NCI-H1105 (cell line): ENCODE measurements at regions not wholly inside any gene's neighbourhood (a gene's known extent, or its start where the extent isn't known, plus 50 kb on each side); places are given as distances from the start of the nearest gene placed in this dataset.
"Not testable (repeated sequence)": the region's sequence is repeated elsewhere in the genome, so short reads cannot be mapped to it uniquely, and the experiment has no call there.

Experiments
- DNase-seq: peaks from one replicate; lab custom pipeline; 2025; lab: John Stamatoyannopoulos, UW

DNA sequence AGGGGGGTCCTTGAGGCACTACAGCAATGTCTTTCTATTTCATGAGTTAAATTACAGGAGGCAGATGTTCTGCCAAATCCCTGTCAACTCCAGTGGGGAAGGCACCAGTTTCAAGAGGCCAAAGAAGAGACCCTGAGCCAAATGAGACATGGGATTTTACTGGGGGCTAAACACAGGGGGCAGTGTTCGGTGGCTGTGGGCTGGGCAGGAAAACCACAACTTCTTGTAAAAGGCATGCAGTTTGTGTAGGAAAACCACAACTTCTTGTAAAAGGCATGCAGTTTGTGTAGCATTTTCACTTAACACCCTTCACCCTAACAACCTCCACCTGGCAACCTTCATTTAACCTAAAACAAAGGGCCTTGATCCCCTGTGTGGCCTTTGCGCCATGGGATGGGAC lies 61.0 kb downstream of the POLR2M start:
- DNase-seq: no peak

DNA sequence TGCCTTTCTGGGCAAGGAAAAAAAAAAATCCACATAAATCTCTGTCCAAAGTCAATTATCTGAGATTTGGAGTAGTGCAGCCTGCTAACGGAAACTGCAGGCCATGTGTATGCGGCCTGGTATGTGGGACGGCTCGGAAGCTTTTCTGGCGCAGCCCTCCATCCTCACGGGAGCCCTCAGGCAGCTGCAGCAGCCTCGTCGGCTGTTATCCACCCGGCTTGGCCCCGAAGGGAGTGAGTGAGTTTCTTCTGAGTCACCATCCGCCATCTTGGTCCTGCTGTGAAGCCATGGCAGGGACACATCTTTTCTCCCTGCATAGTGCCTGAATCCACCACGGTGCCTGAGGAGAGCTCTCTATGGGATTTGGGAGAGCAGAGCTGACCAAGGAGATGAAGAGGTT lies 62.8 kb downstream of the POLR2M start:
- no peak for DNase-seq

- DNase-seq: no peak
Observed at GRCh38 chr15:57770495-57770894, 64.0 kb downstream of the POLR2M start.

GRCh38 chr15:57772223-57772957 lies 65.9 kb downstream of the POLR2M start:
- no peak for DNase-seq

GRCh38 chr15:57773051-57773450 lies 66.5 kb downstream of the POLR2M start:
- no peak for DNase-seq

GRCh38 chr15:57777003-57777402 lies 70.5 kb downstream of the POLR2M start:
- no peak for DNase-seq

- no peak for DNase-seq
Observed at GRCh38 chr15:57780471-57780870, 74.0 kb downstream of the POLR2M start.

DNA sequence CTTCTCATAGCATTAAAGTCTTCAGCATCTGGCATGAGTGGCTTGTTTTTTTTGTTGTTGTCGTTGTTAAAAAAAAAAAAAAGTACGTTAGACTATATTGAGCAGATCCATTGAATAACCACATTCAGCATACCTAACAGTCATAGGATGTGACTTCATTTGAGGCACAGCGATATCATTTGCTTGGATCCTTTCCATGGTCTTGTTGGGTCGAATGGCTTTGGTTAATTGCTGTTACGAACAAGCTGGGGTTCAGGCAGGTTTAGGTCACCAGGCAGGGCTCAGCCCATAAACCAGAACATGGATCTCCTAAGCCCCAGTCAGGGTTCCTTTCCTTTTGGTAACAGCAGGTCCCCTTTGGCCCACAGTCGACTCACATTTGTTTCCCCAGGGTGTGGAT lies 76.2 kb downstream of the POLR2M start:
- DNase-seq: no peak

- DNase-seq: no peak
Observed at GRCh38 chr15:57784081-57784511, 77.6 kb downstream of the POLR2M start.

DNA sequence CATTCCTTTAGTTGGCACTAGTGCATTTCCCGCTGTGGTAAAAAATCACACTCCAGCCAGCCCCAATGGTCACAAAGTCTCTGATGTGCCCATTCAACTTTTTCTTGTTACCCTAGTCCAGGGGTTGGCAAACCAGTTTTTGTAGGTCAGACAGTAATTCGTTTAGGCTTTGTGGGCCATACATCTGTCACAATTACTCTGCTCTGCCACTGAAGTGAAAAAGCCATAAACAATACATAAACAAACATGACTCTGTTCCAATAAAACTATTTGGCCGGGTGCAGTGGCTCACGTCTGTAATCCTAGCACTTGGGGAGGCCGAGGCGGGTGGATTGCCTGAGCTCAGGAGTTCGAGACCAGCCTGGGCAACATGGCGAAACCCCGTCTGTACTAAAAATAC lies 78.5 kb downstream of the POLR2M start:
- no peak for DNase-seq

- no peak for DNase-seq
Observed at GRCh38 chr15:57785959-57786358, 79.4 kb downstream of the POLR2M start.

GRCh38 chr15:57789225-57789624 lies 82.7 kb downstream of the POLR2M start:
- no peak for DNase-seq

DNA sequence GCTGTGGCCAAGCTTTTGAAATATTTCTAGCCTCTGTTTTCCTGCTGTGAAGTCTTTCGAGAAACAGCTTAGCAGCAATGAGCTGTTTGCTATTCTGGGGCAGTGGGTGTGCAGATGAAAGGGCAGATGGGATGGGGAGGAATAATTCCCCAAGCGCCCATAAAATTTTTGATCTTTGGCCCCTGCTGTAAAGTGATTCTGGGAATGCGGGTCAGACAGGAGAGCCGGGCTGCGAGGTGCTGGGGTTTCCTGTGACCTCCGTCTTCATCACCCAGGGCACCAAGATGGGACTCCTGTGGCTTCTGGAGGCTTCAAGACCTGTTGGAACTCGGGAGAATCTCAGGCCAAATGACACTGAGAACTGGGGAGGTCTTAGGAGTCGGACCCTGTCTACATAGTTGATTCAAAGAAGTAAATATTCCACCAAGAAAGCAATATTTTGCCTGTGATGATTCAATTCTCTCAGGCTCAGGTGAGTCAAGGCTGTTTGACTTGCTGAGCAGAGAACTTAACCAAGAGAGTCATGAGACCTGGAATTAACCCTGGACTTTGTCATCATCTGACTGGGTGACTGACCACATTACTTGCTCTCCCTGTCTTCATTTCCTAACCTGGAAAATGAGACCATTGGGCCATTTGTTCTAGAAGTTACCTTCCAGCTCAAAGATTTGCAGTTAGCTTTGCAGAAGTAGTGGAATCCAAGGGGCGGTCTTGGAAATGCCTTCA lies 86.4 kb downstream of the POLR2M start:
- no peak for DNase-seq

GRCh38 chr15:57795261-57795660 lies 88.7 kb downstream of the POLR2M start:
- DNase-seq: no peak

DNA sequence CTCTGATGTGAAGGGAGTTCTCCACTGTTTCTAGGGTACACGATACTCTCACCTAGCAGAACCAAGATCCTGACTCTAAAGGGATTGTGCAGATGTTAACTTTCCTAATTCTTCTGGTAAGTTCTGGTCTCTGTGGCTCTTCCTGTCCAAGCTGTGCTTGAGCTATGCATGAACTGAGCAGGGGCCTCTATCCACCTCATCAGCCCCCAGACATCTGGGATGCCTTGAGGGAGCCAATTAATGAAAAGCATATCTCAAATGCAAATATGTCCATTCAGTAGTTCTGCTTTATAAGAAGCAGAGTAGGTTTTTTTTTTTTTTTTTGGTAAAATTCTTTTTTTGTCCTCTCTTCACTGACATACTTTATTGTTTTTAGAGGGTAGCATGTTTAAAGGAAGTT lies 89.6 kb downstream of the POLR2M start:
- DNase-seq: no peak

DNA sequence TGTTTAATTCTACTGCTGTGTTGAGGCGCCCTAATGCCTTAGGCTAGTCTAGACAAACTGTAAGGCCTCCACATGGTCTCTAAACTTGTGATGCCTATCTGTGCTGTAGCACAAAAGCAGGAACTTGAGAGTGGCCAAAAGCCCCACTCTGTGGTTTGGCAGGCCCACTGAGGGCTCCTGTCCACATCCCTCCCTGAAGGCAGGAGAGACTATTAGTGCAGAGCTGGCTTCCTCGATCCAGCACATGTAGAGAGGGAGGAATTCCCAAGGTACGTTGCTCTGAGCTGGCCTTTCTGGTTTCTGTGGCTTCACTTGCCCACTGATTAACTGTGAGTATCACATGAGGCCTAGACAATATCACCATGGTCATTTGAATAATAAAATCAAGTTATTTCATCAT lies 90.6 kb downstream of the POLR2M start:
- DNase-seq: no peak

DNA sequence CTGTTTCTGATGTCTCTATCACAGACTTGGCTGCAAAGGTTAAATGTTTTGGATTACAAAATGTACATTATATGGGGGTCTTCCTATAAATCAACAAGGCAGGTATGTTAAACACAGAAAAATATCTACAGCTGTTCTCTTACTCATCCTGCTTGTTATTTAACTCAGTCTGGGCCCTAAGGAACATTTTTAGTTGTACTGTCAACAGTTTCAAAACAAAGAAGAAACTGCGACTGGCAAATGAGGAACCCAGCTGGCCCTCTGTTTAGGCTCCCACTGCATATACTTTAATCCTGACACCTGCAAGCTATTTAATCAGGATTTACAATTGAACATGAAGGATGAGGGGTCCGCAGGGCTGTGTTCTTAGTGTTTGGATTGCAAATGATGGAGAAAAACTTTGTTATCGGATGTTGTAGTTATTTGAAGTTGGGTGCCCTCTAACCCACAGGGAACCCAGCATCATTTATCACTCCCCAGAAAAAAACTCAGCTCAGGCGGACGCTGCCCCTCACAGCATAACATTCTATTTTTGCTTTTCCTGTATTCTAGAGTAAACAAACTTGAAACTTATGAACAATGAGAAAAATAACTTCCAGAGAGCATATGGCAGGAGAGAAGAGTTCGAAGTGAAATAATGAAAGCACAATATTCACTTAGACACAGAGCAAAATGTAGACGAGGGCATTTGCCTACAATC lies 91.2 kb downstream of the POLR2M start:
- DNase-seq: no peak

DNA sequence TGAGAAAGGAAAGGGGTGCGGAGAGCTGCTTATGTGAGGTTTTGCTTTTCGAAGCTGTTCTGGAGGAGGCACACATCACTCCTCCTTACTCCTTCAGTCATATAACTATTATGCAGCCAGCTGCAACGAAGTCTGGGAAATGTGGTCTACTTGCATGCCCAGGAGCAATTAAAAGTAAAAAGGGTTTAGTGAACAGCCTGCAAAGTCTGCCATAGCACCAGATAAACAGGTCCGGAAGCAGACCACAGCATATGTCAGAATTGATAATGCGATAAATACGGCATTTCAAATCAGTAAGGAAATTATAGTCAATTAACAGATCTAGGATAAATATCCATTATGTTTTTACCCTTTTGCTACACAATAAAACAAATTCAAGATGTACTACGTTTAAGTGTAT lies 99.5 kb downstream of the POLR2M start:
- DNase-seq: no peak

- not testable (repeated sequence) for DNase-seq
Observed at GRCh38 chr15:57809285-57809684, 102.8 kb downstream of the POLR2M start.

DNA sequence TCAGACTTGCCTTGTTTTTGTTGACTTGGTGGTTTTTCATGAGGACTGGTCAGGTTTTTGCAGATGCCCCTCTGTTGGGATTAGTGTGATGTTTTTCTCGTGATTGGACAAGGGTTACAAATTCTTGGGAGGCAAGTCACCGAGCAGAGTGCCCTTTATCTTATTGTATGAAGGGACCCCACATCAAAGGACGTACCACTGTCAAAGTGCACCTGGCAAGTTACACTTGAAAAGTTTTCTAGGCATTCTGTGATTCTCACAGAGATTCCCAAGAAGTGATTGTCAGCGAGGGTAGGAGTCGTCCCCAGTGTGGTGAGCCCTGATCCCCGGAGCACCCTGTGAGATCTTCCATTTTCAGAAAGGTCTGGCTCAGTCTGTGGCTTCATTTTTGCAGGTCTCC lies 110.1 kb downstream of the POLR2M start:
- DNase-seq: no peak

GRCh38 chr15:57819646-57820045 lies 113.1 kb downstream of the POLR2M start:
- DNase-seq: no peak

GRCh38 chr15:57820119-57820518 lies 113.6 kb downstream of the POLR2M start:
- DNase-seq: no peak

- no peak for DNase-seq
Observed at GRCh38 chr15:57821826-57822225, 115.3 kb downstream of the POLR2M start.
